ENCODE measurements at regions not wholly inside any gene's neighbourhood (a gene's known extent, or its start where the extent isn't known, plus 50 kb on each side); places are given as distances from the start of the nearest gene placed in this dataset.

- no peaks in the 10 kb centered on the region for H3K27me3 ChIP-seq (ENCODE audit: insufficient read depth, low read length)
- no peaks in the 10 kb centered on the region for H4K20me1 ChIP-seq (ENCODE audit: control insufficient read depth, insufficient read depth, insufficient read length)
- peaks cover 0 to 3% of the 10 kb centered on the region in 2 experiments; a peak in 2 of 5 replicates for H3K9me3 Mint-ChIP-seq
- H3K14ac ChIP-seq (ENCODE audit: insufficient read depth, low read length): no peak overlapping the region
- H3K36me3 Mint-ChIP-seq (ENCODE audit: insufficient read depth in 1 of 3, low read depth in 3 of 3): no peaks in the 10 kb centered on the region
- H3K4me1 Mint-ChIP-seq: peaks cover 0 to 4% of the 10 kb centered on the region in 2 experiments; a peak in 1 of 4 replicates
- H2AK5ac ChIP-seq (ENCODE audit: insufficient read length, low read length): no peak overlapping the region
- no peaks in the 10 kb centered on the region for H3K79me2 ChIP-seq (ENCODE audit: insufficient read depth, low read length)
- H3K4me3 Mint-ChIP-seq: no peak overlapping the region
- H3K18ac ChIP-seq (ENCODE audit: insufficient read length, low read depth, low read length): no peak overlapping the region
- no peak overlapping the region for H4K8ac ChIP-seq (replicated peaks; ENCODE audit: insufficient read length, low read depth, low read length)
- no peak overlapping the region for H4K91ac ChIP-seq (ENCODE audit: insufficient read length, low read depth, low read length)
- no peak overlapping the region for H3K27ac Mint-ChIP-seq
- no peak overlapping the region for H3K9ac ChIP-seq (ENCODE audit: extremely low read depth, insufficient read length, low read length)
- H3K79me1 ChIP-seq (ENCODE audit: insufficient read depth, low read depth, low read length, poor library complexity, severe bottlenecking): no peaks in the 10 kb centered on the region
- H4K5ac ChIP-seq (ENCODE audit: insufficient read length, low read depth, low read length): no peak overlapping the region
- no peak overlapping the region for H2BK5ac ChIP-seq (ENCODE audit: insufficient read length, low read length)
- H2BK15ac ChIP-seq (ENCODE audit: low read depth, low read length): no peak overlapping the region
- WGBS (ENCODE audit: extremely low coverage, insufficient read length, low lambda C conversion rate): no CpG with 5 or more reads among the region's 1 CpG
- H3K23ac ChIP-seq (ENCODE audit: insufficient read length, low read depth, low read length): no peak overlapping the region
- no peak for TF ChIP-seq CTCF (conservative IDR thresholded peaks at IDR 0.05)
- no peak for DNase-seq
- no peak overlapping the region for H3T11ph ChIP-seq (ENCODE audit: low read length)
- no peak overlapping the region for H2BK120ac ChIP-seq (ENCODE audit: low read depth, low read length, poor library complexity, severe bottlenecking)
- H2AFZ ChIP-seq (ENCODE audit: low read length): no peak overlapping the region
- H3K27me3 Mint-ChIP-seq (ENCODE audit: low read depth): no peaks in the 10 kb centered on the region
- no peak overlapping the region for H3K4me2 ChIP-seq (ENCODE audit: insufficient read depth, insufficient read length, low read length)
- H3K23me2 ChIP-seq (ENCODE audit: insufficient read length, low read depth, low read length, poor library complexity, severe bottlenecking): no peaks in the 10 kb centered on the region
- no peak overlapping the region for H3K27ac ChIP-seq (ENCODE audit: insufficient read length, low read depth, low read length)
- no peak overlapping the region for H2BK12ac ChIP-seq (ENCODE audit: insufficient read length, low read depth, low read length)
- H3K4ac ChIP-seq (ENCODE audit: low read depth, low read length): no peak overlapping the region
- H3K4me1 ChIP-seq (ENCODE audit: insufficient read depth, low read length): 0 out of 2 replicates have a peak, but pooled peaks cover 2% of the 10 kb centered on the region
- H2BK20ac ChIP-seq (ENCODE audit: low read depth, low read length, poor library complexity, severe bottlenecking): no peak overlapping the region
- H3K9me3 ChIP-seq (ENCODE audit: control insufficient read depth, low read depth, low read length): no peaks in the 10 kb centered on the region
- H3K56ac ChIP-seq (ENCODE audit: insufficient read length, low read depth, low read length): no peak overlapping the region
Observed at GRCh38 chr9:99431103-99431502, 209.0 kb downstream of the SEC61B start.
